HFF-Myc (cell line): ENCODE measurements at regions not wholly inside any gene's neighbourhood (a gene's known extent, or its start where the extent isn't known, plus 50 kb on each side); places are given as distances from the start of the nearest gene placed in this dataset.
"Not testable (repeated sequence)": the region's sequence is repeated elsewhere in the genome, so short reads cannot be mapped to it uniquely, and the experiment has no call there.

ENCODE experiments used
- DNase-seq: peaks from one replicate; pipeline ENCODE4 v3.0.0-alpha.2; 2011; ENCODE audit warnings: low read depth; ENCODE audit errors: extremely low read depth
- H3K4me3 ChIP-seq: replicated peaks from 2 replicates; pipeline ENCODE4 v1.5.1; 2011; ENCODE audit warnings: low read depth, mild to moderate bottlenecking, control low read depth, low read length
- CTCF ChIP-seq: IDR thresholded peaks from 2 replicates; pipeline ENCODE4 v1.5.1; 2012; ENCODE audit warnings: mild to moderate bottlenecking, low read depth, low read length, control low read depth; ENCODE audit errors: missing control alignments

GRCh38 chr6:121717686-121718085, 282.2 kb downstream of the GJA1 start:
- no peak for TF ChIP-seq CTCF
- DNase-seq, result no peak
- no peak overlapping the region for H3K4me3 ChIP-seq

- not testable (repeated sequence) for H3K4me3 ChIP-seq
These were observed 285.4 kb downstream of the GJA1 start for GRCh38 chr6:121720867-121721266.

GRCh38 chr6:121723623-121724022, 288.2 kb downstream of the GJA1 start:
- no peak for TF ChIP-seq CTCF
- H3K4me3 ChIP-seq, result no peak overlapping the region
- DNase-seq, result no peak

More at GRCh38 chr6:121720867-121721266, 285.4 kb downstream of the GJA1 start:
- DNase-seq, result not testable (repeated sequence)

GRCh38 chr6:121724576-121724975, 289.1 kb downstream of the GJA1 start:
- no peak for TF ChIP-seq CTCF
- no peak for DNase-seq
- no peak overlapping the region for H3K4me3 ChIP-seq

GRCh38 chr6:121726596-121726995, 291.1 kb downstream of the GJA1 start:
- no peak for TF ChIP-seq CTCF
- DNase-seq, result no peak
- no peak overlapping the region for H3K4me3 ChIP-seq

- TF ChIP-seq CTCF, result no peak
- H3K4me3 ChIP-seq, result no peak overlapping the region
- no peak for DNase-seq
These were observed 295.2 kb downstream of the GJA1 start for GRCh38 chr6:121730616-121731015.

- DNase-seq, result no peak
- H3K4me3 ChIP-seq, result no peak overlapping the region
- TF ChIP-seq CTCF, result no peak
These were observed 295.9 kb downstream of the GJA1 start for GRCh38 chr6:121731381-121731780.
